Lower leg skin (tissue), 3 donors: ENCODE measurements at regions not wholly inside any gene's neighbourhood (a gene's known extent, or its start where the extent isn't known, plus 50 kb on each side); places are given as distances from the start of the nearest gene placed in this dataset.

Source experiments
- POLR2A ChIP-seq, 2 donors: fragments of 450-650 bp; IDR thresholded peaks; one replicate each; pipeline ENCODE4 v1.6.1; 2016 to 2017; ENCODE audit warnings: antibody characterized with exemption in 2 of 2, mild to moderate bottlenecking in 1 of 2, moderate library complexity in 1 of 2
- TF ChIP-seq, protein P1 (sequence below), 3 donors: fragments of 450-650 bp; IDR thresholded peaks; one replicate each; pipeline ENCODE4 v1.5.1; 2016; ENCODE audit warnings: antibody characterized with exemption in 3 of 3, mild to moderate bottlenecking in 3 of 3, moderate library complexity in 2 of 3

DNA sequence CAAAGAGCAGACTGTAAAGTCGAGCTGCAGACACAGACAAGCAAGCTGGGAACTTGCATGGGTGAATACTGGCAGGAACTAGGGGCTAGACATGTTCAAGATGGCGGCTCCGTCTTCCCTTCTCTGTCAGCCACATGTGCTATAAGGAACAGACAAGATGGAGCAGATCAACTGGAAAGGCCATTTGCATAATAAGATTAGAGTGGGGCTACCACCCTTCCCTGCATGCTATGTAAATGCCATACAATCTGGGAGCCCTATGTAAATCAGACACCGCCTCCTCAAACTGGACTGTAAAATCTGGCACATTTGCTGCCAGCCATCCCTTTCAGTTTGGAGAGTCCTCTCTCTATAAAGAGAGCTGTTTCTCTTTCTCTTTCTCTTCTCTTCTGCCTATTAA lies 640.1 kb upstream of the CDH8 start:
- TF ChIP-seq, protein P1, sequence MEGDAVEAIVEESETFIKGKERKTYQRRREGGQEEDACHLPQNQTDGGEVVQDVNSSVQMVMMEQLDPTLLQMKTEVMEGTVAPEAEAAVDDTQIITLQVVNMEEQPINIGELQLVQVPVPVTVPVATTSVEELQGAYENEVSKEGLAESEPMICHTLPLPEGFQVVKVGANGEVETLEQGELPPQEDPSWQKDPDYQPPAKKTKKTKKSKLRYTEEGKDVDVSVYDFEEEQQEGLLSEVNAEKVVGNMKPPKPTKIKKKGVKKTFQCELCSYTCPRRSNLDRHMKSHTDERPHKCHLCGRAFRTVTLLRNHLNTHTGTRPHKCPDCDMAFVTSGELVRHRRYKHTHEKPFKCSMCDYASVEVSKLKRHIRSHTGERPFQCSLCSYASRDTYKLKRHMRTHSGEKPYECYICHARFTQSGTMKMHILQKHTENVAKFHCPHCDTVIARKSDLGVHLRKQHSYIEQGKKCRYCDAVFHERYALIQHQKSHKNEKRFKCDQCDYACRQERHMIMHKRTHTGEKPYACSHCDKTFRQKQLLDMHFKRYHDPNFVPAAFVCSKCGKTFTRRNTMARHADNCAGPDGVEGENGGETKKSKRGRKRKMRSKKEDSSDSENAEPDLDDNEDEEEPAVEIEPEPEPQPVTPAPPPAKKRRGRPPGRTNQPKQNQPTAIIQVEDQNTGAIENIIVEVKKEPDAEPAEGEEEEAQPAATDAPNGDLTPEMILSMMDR (IDR thresholded peaks at IDR 0.05) = no peak
- TF ChIP-seq POLR2A (IDR thresholded peaks at IDR 0.05) = no peak
